BLaER1 treated with 17β-estradiol and CSF1 and Interleukin-3, amounts not matched to agents 10 nM and 100 nM (cell line): ENCODE measurements at regions not wholly inside any gene's neighbourhood (a gene's known extent, or its start where the extent isn't known, plus 50 kb on each side); places are given as distances from the start of the nearest gene placed in this dataset.
"Not testable (repeated sequence)": the region's sequence is repeated elsewhere in the genome, so short reads cannot be mapped to it uniquely, and the experiment has no call there.

Experiments used
- H3K27ac ChIP-seq, 11 experiments: shearing (Covaris generic); formaldehyde crosslinking; 2 replicates each; pipeline ENCODE4 v1.8.1; 2022
- H3K27me3 ChIP-seq, 11 experiments: shearing (Covaris generic); formaldehyde crosslinking; 2 replicates each; pipeline ENCODE4 v1.8.1; 2022
- H3K36me3 ChIP-seq, 11 experiments: shearing (Covaris generic); formaldehyde crosslinking; 2 replicates each; pipeline ENCODE4 v1.8.1; 2022
- H3K4me1 ChIP-seq, 10 experiments: shearing (Covaris generic); formaldehyde crosslinking; 2 replicates each; pipeline ENCODE4 v1.8.1; 2022
- H3K4me2 ChIP-seq, 11 experiments: shearing (Covaris generic); formaldehyde crosslinking; 2 replicates each; pipeline ENCODE4 v1.8.1; 2022
- H3K4me3 ChIP-seq, 10 experiments: shearing (Covaris generic); formaldehyde crosslinking; 2 replicates each; pipeline ENCODE4 v1.8.1; 2022
- H3K9ac ChIP-seq, 11 experiments: shearing (Covaris generic); formaldehyde crosslinking; 2 replicates each; pipeline ENCODE4 v1.8.1; 2022
- H3K9me3 ChIP-seq, 11 experiments: shearing (Covaris generic); formaldehyde crosslinking; replicated peaks in 1 of 11; 2 replicates each; pipeline ENCODE4 v1.8.1; 2022
- H4K20me1 ChIP-seq, 11 experiments: shearing (Covaris generic); formaldehyde crosslinking; 2 replicates each; pipeline ENCODE4 v1.8.1; 2022
- Cebpa-rat ChIP-seq, 11 experiments: shearing (Covaris generic); IDR thresholded peaks; 2 replicates each; pipeline ENCODE4 v1.8.1; 2022

- Histone ChIP-seq H3K4me1 (peaks cover 0 to 13% (median 4%) of the 10 kb centered on the region in 10 experiments; a peak in 7 of 20 replicates), H3K4me3 (no peak overlapping the region), H3K27ac (no peak overlapping the region), H3K36me3 (peaks cover 0 to 5% (median 0%) of the 10 kb centered on the region in 11 experiments; a peak in 1 of 22 replicates), H3K4me2 (no peak overlapping the region), H3K9ac (no peak overlapping the region), H3K9me3 (peaks cover 17 to 45% (median 30%) of the 10 kb centered on the region in 11 experiments), H3K27me3 (no peaks in the 10 kb centered on the region), H4K20me1 (no peaks in the 10 kb centered on the region)
- TF ChIP-seq Cebpa-rat (IDR thresholded peaks at IDR 0.05) = no peak
These were observed 129.8 kb downstream of the S1PR1 start for GRCh38 chr1:101366513-101367215.

GRCh38 chr1:101367630-101368029 lies 130.8 kb downstream of the S1PR1 start:
- peaks cover 0 to 13% (median 4%) of the 10 kb centered on the region in 10 experiments; a peak in 7 of 20 replicates for H3K4me1 ChIP-seq
- no peak overlapping the region for H3K4me2 ChIP-seq
- peaks cover 12 to 38% (median 27%) of the 10 kb centered on the region in 11 experiments for H3K9me3 ChIP-seq
- no peak overlapping the region for H3K9ac ChIP-seq
- TF ChIP-seq Cebpa-rat (IDR thresholded peaks at IDR 0.05) = no peak
- H3K27ac ChIP-seq = no peak overlapping the region
- no peak overlapping the region for H3K4me3 ChIP-seq
- peaks cover 0 to 1% (median 0%) of the 10 kb centered on the region in 11 experiments; a peak in 1 of 22 replicates for H3K36me3 ChIP-seq
- no peaks in the 10 kb centered on the region for H4K20me1 ChIP-seq
- H3K27me3 ChIP-seq = no peaks in the 10 kb centered on the region

GRCh38 chr1:101370488-101370887 lies 133.7 kb downstream of the S1PR1 start:
- Histone ChIP-seq H3K27ac (no peak overlapping the region), H3K9me3 (peaks cover 15 to 33% (median 27%) of the 10 kb centered on the region in 11 experiments), H3K36me3 (0 out of 22 replicates have a peak, but pooled peaks cover 0 to 4% (median 0%) of the 10 kb centered on the region in 11 experiments), H3K27me3 (no peaks in the 10 kb centered on the region), H3K4me2 (no peak overlapping the region), H4K20me1 (no peaks in the 10 kb centered on the region), H3K4me3 (no peak overlapping the region), H3K4me1 (peaks cover 0 to 13% (median 4%) of the 10 kb centered on the region in 10 experiments; a peak in 7 of 20 replicates), H3K9ac (no peak overlapping the region)
- no peak for TF ChIP-seq Cebpa-rat (IDR thresholded peaks at IDR 0.05)

- H3K36me3 ChIP-seq = 0 out of 22 replicates have a peak, but pooled peaks cover 0 to 4% (median 0%) of the 10 kb centered on the region in 11 experiments
- no peaks in the 10 kb centered on the region for H4K20me1 ChIP-seq
- peak overlapping the region in 3 of 11 experiments; percentile 9 to 31 (median 12); a peak in 3 of 22 replicates for H3K4me2 ChIP-seq
- no peak for TF ChIP-seq Cebpa-rat (IDR thresholded peaks at IDR 0.05)
- H3K27me3 ChIP-seq = no peaks in the 10 kb centered on the region
- peaks cover 0 to 9% (median 2%) of the 10 kb centered on the region in 10 experiments; a peak in 4 of 20 replicates for H3K4me1 ChIP-seq
- H3K27ac ChIP-seq = no peak overlapping the region
- no peak overlapping the region for H3K4me3 ChIP-seq
- H3K9me3 ChIP-seq = peaks cover 15 to 37% (median 28%) of the 10 kb centered on the region in 11 experiments
- no peak overlapping the region for H3K9ac ChIP-seq
These were observed 134.4 kb downstream of the S1PR1 start for GRCh38 chr1:101371259-101371658.

GRCh38 chr1:101373570-101373969 lies 136.8 kb downstream of the S1PR1 start:
- Histone ChIP-seq H3K9me3 (peaks cover 15 to 48% (median 28%) of the 10 kb centered on the region in 11 experiments), H3K27me3 (no peaks in the 10 kb centered on the region), H3K4me3 (no peak overlapping the region), H4K20me1 (no peaks in the 10 kb centered on the region), H3K36me3 (0 out of 22 replicates have a peak, but pooled peaks cover 0 to 4% (median 0%) of the 10 kb centered on the region in 11 experiments), H3K4me1 (peaks cover 0 to 9% (median 2%) of the 10 kb centered on the region in 10 experiments; a peak in 3 of 20 replicates), H3K4me2 (no peak overlapping the region), H3K9ac (no peak overlapping the region), H3K27ac (no peak overlapping the region)
- no peak for TF ChIP-seq Cebpa-rat (IDR thresholded peaks at IDR 0.05)

GRCh38 chr1:101375448-101375847 lies 138.6 kb downstream of the S1PR1 start:
- not testable (repeated sequence) for H3K36me3 ChIP-seq, H3K4me2 ChIP-seq, H3K4me3 ChIP-seq, H3K9ac ChIP-seq, H3K27ac ChIP-seq, H4K20me1 ChIP-seq, H3K27me3 ChIP-seq
- Histone ChIP-seq H3K4me1 (peaks cover 0 to 16% (median 3%) of the 10 kb centered on the region in 10 experiments; a peak in 6 of 20 replicates), H3K9me3 (peaks cover 15 to 58% (median 28%) of the 10 kb centered on the region in 11 experiments)

- no peak overlapping the region for H3K9ac ChIP-seq
- no peak overlapping the region for H3K4me3 ChIP-seq
- H3K27ac ChIP-seq = no peak overlapping the region
These were observed 139.6 kb downstream of the S1PR1 start for GRCh38 chr1:101376121-101377083.

GRCh38 chr1:101377084-101377835 lies 140.4 kb downstream of the S1PR1 start:
- Histone ChIP-seq H3K4me1 (peaks cover 0 to 9% (median 0%) of the 10 kb centered on the region in 10 experiments; a peak in 4 of 20 replicates), H3K4me3 (no peak overlapping the region), H3K9ac (no peak overlapping the region), H4K20me1 (no peaks in the 10 kb centered on the region), H3K27me3 (no peaks in the 10 kb centered on the region), H3K27ac (no peak overlapping the region), H3K36me3 (0 out of 22 replicates have a peak, but pooled peaks cover 0 to 4% (median 0%) of the 10 kb centered on the region in 11 experiments), H3K9me3 (peaks cover 15 to 55% (median 24%) of the 10 kb centered on the region in 11 experiments), H3K4me2 (no peak overlapping the region)
- no peak for TF ChIP-seq Cebpa-rat (IDR thresholded peaks at IDR 0.05)

More at GRCh38 chr1:101376121-101377083, 139.6 kb downstream of the S1PR1 start:
- Histone ChIP-seq H3K9me3 (peaks cover 15 to 58% (median 28%) of the 10 kb centered on the region in 11 experiments), H3K36me3 (0 out of 22 replicates have a peak, but pooled peaks cover 0 to 4% (median 0%) of the 10 kb centered on the region in 11 experiments), H3K27me3 (no peaks in the 10 kb centered on the region), H4K20me1 (no peaks in the 10 kb centered on the region), H3K4me1 (peaks cover 0 to 10% (median under 1%) of the 10 kb centered on the region in 10 experiments; a peak in 5 of 20 replicates), H3K4me2 (no peak overlapping the region)
- TF ChIP-seq Cebpa-rat (IDR thresholded peaks at IDR 0.05) = no peak
